ENCODE measurements at regions not wholly inside any gene's neighbourhood (a gene's known extent, or its start where the extent isn't known, plus 50 kb on each side); places are given as distances from the start of the nearest gene placed in this dataset.

GRCh38 chr2:103875131-103875530, 978.8 kb upstream of the POU3F3 start:
- no peak for TF ChIP-seq EZH2phosphoT487 (IDR thresholded peaks at IDR 0.05; ENCODE audit: low read length)
- no peak for TF ChIP-seq CTCF (IDR thresholded peaks at IDR 0.05; ENCODE audit: low read length)
- no peak for TF ChIP-seq EZH2 (optimal IDR thresholded peaks at IDR 0.05; ENCODE audit: low read depth, low read length)

Data from MM.1S (cell line).